Mucosa of descending colon (tissue), 3 donors: ENCODE measurements at regions not wholly inside any gene's neighbourhood (a gene's known extent, or its start where the extent isn't known, plus 50 kb on each side); places are given as distances from the start of the nearest gene placed in this dataset.

Experiments
- ATAC-seq: fragments of 200-7000 bp; cut with Tn5 transposase; one replicate; pipeline ENCODE4 v1.9.1; 2020; ENCODE audit warnings: mild to moderate bottlenecking, moderate library complexity
- DNase-seq, 3 donors: peaks; one replicate each; pipeline ENCODE4 v3.0.0-alpha.2; 2020
- H3K36me3 ChIP-seq: fragments of 200-600 bp; one replicate; pipeline ENCODE4 v1.8.0; 2021; ENCODE audit warnings: low read depth, mild to moderate bottlenecking
- H3K4me1 ChIP-seq: fragments of 200-600 bp; one replicate; pipeline ENCODE4 v1.8.0; 2021; ENCODE audit warnings: low read depth, mild to moderate bottlenecking
- H3K4me3 ChIP-seq: fragments of 200-600 bp; one replicate; pipeline ENCODE4 v1.8.0; 2021; ENCODE audit warnings: mild to moderate bottlenecking
- H3K9me3 ChIP-seq: fragments of 200-600 bp; one replicate; pipeline ENCODE4 v1.8.0; 2021; ENCODE audit warnings: mild to moderate bottlenecking
- intact Hi-C, 2 donors: fragments of 100-400 bp; cut with DNase I in 1 of 2; cut with micrococcal nuclease in 1 of 2; formaldehyde crosslinking; loops; one replicate each; pipeline versions ENCODE4 v1.11.0 to v1.11.1; 2022; cut with DNase I, micrococcal nuclease
- TF ChIP-seq, protein P1 (sequence below): fragments of 200-600 bp; IDR thresholded peaks from one replicate; pipeline ENCODE4 v1.8.0; 2022; ENCODE audit warnings: antibody characterized with exemption, mild to moderate bottlenecking
- donor health status: DM: no; HTN: no; CAD: no; lungs with moderate emphysema.
- donor health status: DM: no; HTN: no; CAD: no.
- donor health status: DM: no; HTN: yes; CAD: no.

DNA sequence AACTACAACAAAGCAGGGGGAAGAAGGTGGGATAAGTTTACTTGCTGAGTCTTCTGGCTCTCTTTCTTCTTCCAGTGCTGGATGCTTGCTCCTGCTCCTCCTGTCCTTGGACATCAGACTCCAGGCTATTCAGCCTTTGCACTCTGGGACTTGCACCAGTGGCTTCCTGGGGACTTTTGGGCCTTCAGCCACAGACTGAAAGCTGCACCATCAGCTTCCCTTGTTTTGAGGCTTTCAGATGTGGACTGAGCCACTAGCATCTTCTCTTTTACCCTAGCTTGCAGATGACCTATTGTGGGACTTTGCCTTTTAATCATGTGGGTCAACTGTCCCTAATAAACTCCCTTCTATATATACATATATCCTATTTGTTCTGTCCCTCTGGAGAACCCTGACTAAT, 173.0 kb upstream of the UFM1 start:
- Histone ChIP-seq H3K4me3 (no peak overlapping the region), H3K9me3 (no peaks in the 10 kb centered on the region), H3K4me1 (no peaks in the 10 kb centered on the region), H3K36me3 (no peaks in the 10 kb centered on the region)
- ATAC-seq, result no peak
- intact Hi-C loops, result no loop called here
- TF ChIP-seq, protein P1, sequence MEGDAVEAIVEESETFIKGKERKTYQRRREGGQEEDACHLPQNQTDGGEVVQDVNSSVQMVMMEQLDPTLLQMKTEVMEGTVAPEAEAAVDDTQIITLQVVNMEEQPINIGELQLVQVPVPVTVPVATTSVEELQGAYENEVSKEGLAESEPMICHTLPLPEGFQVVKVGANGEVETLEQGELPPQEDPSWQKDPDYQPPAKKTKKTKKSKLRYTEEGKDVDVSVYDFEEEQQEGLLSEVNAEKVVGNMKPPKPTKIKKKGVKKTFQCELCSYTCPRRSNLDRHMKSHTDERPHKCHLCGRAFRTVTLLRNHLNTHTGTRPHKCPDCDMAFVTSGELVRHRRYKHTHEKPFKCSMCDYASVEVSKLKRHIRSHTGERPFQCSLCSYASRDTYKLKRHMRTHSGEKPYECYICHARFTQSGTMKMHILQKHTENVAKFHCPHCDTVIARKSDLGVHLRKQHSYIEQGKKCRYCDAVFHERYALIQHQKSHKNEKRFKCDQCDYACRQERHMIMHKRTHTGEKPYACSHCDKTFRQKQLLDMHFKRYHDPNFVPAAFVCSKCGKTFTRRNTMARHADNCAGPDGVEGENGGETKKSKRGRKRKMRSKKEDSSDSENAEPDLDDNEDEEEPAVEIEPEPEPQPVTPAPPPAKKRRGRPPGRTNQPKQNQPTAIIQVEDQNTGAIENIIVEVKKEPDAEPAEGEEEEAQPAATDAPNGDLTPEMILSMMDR, result no peak
- no peak for DNase-seq

DNA sequence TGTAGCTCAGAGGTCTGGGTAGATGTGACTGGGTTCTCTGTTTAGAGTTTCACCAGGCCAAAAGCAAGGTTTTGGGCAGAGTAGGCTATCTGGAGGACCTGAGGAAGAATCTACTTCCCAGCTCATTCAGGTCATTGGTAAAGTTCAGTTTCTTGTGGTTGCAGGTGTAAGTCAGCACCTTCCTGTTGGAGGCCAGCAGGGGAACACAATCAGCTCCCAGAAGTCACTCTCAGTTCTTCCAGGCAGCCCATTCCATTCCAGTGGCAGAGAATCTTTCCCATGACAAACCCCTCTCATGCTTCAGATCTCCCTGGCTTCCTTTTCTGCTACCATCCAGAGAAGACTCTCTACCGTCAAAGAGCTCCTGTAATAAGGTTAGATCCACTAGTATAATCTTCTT, 176.2 kb upstream of the UFM1 start:
- Histone ChIP-seq H3K9me3 (no peaks in the 10 kb centered on the region), H3K36me3 (no peaks in the 10 kb centered on the region), H3K4me1 (no peaks in the 10 kb centered on the region), H3K4me3 (no peak overlapping the region)
- DNase-seq, result no peak
- no peak for ATAC-seq
- TF ChIP-seq, protein P1, result no peak
- intact Hi-C loops, result no loop called here

DNA sequence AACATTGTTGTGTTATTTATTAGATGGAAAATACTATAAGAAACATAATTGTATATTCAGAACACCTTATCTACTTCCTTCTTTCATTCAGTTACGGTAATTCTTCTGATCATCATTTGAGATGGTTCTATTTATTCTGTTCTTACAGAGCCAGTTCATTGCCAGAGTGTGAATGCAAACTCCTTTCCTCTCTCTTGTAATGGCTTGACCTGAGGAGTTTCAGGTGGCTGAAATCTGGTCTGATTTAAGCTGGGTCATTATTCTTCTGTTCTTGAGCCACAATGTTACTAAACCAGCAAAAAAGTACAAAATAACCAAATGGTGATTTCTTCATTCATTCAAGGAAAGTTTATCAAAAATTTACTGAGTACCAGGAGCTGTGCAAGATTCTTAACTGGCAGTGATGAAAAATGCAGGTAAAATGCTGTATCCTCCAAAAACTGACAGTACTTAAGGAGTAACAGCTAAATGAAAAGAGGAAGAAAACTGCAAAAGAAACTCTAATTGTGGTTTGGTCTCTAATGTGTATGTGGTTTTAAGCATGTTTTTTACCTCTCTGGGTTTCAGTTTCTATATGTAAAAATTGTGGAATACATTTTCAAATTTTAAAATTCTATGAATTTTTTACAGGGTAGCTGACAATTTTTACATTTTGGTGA, 182.4 kb upstream of the UFM1 start:
- ATAC-seq (no peak), DNase-seq (no peak)
- intact Hi-C loops, result no loop called here
- TF ChIP-seq, protein P1, result no peak
- H3K36me3 ChIP-seq, result no peaks in the 10 kb centered on the region
- no peaks in the 10 kb centered on the region for H3K4me1 ChIP-seq
- H3K4me3 ChIP-seq, result no peak overlapping the region
- H3K9me3 ChIP-seq, result no peaks in the 10 kb centered on the region

DNA sequence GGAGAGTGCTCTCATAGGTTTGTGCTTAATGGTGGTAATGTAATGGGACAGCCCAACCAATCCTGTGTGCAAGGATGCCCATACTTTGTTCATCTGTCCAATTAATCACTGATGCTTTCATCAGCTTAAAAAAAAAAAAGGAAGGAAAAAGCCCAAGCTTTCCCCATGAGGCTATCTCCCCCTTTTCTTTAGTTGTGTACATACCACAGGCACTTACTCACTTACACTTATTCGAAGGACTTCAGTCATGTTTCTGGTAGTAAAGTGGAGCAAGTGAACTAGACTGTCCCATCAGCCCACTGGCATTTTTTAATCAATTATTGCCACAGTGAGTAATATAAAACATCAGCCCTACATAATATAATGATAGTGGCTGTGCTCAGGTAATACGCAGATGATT, 183.5 kb upstream of the UFM1 start:
- Histone ChIP-seq H3K36me3 (no peaks in the 10 kb centered on the region), H3K4me1 (no peaks in the 10 kb centered on the region), H3K9me3 (no peaks in the 10 kb centered on the region), H3K4me3 (no peak overlapping the region)
- DNase-seq (no peak), ATAC-seq (no peak)
- intact Hi-C loops, result no loop called here
- TF ChIP-seq, protein P1, result no peak

DNA sequence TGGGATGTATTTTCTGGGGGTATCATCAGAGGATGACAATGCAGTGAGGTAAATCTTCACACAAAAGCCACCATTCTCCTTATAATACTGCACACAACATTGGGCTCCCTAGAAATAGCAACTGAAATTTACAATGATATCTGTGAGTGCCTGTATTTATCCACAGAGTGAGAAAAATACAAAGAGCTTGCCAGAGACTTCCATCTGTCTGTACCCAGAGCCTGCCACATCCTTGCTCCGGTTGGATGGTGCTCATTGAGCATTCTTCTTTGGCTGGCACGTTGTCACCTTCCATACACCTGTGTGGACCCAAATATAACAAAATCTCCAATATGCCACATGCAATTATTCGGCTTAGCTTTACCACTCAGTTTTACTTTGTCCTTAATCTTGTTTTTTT, 189.5 kb upstream of the UFM1 start:
- Histone ChIP-seq H3K36me3 (no peaks in the 10 kb centered on the region), H3K4me3 (no peak overlapping the region), H3K9me3 (no peaks in the 10 kb centered on the region), H3K4me1 (no peaks in the 10 kb centered on the region)
- intact Hi-C loops, result no loop called here
- TF ChIP-seq, protein P1, result no peak
- DNase-seq, result no peak
- no peak for ATAC-seq

DNA sequence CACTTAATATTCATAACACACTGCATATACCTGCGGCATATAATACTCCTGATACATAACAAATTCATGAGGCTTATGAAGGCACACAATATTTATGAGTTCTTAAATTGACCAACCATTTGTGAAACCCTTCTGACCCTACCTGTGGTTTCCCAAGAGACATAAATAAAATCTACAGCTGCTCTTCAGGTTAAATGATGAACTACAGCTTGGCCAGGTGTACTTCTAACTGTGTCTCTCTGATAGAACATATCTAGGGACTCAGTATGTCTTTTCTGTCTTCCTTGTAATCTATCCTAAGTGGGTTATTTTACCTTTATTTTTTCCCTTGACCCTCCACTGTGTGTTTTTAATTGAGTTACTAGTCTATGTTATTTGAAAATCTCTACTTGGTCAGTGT, 189.9 kb upstream of the UFM1 start:
- no peak for ATAC-seq
- Histone ChIP-seq H3K4me1 (no peaks in the 10 kb centered on the region), H3K4me3 (no peak overlapping the region), H3K36me3 (no peaks in the 10 kb centered on the region), H3K9me3 (no peaks in the 10 kb centered on the region)
- DNase-seq, result no peak
- intact Hi-C loops, result no loop called here
- TF ChIP-seq, protein P1, result no peak
